Muscle of arm (tissue), 1 donor: ENCODE measurements at regions not wholly inside any gene's neighbourhood (a gene's known extent, or its start where the extent isn't known, plus 50 kb on each side); places are given as distances from the start of the nearest gene placed in this dataset.

ENCODE experiments used
- DNase-seq: peaks from one replicate; pipeline ENCODE4 v3.0.0-alpha.2; 2013

DNA sequence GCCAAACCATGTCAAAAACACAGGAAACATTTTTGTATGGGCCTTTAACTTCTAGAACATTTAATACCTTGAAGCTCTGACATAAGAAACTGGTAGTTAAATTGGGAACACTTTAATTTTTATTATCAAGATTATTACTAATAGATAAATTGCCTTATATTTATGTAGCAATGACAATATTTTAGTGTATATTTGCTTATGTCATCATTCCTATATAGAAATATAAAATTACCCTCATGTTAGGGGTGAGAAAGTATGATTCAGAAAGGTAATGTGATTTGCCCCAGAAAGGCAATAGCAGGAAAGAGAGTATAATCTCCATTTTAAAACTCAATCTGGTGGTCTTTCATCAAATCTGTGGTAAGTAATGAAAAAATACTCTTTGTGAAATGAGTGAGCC, 147.4 kb downstream of the IL15 start:
- no peak for DNase-seq

DNA sequence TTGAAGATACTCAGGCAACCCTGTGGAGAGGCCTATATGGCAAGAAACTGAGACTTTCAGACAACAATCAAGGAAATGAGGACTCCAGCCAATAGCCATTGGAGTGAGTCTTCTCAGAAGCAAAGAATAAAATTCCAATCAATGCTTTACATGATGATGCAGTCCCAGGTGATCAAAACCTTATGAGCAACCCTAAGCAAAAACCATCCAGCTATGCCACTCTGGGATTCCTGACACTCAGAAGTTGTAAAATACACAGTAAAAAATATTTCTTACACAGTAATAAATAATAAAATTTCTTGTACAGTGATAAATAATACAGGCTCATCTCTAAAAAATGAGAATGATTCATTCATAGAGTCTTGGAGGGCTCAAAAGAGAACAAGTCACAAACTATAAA, 150.6 kb downstream of the IL15 start:
- no peak for DNase-seq

DNA sequence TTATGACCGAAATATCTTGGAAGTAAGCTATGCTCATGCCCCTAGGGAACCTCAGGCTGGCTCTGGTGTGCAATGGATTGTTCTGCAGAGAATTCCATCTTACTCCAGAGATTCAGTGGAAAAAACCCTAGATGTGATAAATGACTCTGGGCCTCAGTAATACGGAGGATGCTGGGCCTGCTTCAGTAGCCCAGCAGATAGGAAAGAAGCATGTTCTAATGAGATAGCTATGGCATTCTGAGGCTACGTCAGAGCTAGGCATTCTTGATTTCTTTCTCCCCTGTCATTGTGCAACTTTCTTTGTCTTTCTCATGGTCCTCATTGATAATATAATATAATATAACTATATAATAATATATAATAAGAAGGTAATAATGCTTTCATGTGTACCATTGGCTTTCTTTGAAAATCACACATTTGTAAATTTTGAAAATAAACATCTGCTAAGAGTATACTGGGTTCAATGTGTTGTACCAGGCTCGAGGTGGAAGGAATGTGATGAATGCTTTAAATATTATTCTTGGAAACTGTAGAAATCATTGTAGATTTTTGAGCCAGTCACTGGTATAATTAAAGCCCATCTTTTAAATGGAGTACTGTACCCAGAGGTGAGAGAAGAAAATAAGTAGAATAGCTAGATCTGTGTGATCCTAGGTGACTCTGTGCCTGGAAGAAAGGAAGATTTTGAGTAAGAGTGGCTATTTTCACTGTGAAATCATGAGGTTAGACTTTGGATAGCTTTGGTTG, 152.0 kb downstream of the IL15 start:
- no peak for DNase-seq

DNA sequence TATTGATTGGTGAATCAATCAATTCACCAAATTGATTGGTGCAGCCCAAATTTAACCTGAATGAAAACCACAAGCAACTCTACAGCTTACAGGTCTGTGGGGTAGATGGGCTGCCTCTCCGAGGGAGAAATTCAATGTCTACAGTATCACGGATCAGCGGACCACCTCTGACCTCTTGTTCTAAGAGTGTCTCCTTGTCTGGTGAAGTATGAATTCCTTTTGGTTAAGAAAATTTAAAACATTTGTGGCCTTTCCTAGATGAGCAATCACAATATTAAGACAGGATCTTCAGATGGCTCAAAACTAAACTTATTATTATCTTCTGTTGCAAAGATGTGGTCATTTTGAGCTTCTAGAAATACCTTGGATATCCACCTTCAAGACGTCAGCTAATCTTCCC, 153.3 kb downstream of the IL15 start:
- no peak for DNase-seq

DNA sequence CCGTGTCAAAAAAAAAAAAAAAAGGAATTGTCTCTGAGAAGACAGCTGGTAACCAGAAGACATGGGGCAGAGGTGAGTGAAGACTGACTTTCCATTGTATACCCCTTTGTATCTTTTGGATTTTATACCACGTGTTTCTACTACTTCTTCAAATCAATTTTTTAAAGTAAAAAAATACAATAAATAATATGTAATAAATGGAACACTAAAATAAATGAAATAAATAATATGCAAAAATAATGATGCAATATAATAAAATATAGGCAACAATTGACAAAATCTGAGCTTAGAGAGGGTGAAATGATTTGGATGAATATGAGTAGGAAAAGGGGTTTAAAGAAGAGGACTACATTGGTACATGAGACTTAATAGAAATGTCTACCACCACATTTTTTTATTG, 155.8 kb downstream of the IL15 start:
- no peak for DNase-seq

DNA sequence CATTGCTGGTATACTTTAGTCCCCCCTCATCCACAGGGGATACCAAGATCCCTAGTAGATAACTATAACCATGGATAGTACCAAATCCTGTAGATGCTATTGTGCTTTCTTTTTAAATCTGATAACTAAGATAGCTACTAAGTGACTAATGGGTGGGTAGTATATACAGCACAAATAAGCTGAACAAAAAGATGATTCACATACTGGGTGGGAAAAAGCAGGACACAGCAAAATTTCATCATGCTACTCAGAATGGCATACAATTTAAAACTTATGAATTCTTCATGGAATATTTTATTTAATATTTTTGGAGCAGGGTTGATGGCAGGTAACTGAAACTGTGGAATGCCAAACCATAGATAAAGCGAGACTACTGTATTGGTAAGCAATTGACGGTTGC, 161.6 kb downstream of the IL15 start:
- no peak for DNase-seq

DNA sequence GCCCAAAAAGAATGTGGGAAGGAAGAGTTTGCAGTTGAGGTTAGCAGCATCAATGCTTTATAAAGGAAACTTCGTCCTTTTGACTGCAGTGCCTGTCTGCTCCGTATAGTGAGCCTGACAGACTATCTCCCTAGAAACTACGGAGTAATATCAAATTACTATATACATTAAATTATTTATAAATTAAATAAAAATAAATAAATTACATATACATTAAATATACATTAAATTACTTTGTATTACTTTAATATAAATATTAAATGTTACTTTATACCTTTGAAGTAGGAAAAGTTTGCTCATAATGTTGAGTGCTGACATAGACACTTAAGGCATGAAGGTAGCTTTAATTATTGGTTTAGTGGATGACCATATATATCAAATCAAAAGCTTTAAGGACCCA, 165.2 kb downstream of the IL15 start:
- no peak for DNase-seq

DNA sequence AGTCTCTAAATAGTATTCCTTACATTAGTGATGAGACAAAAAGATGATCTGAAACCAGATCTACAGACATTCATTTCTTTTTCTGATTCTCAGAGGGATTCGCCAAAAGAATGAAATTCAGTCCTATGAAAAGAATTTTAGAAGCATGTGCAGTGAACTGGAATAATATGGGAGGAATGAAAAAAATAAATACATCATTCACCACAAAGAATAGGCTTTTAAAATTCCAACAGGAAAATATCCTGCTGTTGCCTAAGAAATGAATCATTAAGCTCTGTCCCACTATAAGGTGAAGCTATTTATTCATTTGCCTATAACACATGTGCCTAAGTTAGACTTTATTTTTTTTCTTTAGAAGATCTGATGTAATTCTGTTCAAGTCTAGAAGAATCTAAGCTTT, 165.9 kb downstream of the IL15 start:
- DNase-seq = no peak

DNA sequence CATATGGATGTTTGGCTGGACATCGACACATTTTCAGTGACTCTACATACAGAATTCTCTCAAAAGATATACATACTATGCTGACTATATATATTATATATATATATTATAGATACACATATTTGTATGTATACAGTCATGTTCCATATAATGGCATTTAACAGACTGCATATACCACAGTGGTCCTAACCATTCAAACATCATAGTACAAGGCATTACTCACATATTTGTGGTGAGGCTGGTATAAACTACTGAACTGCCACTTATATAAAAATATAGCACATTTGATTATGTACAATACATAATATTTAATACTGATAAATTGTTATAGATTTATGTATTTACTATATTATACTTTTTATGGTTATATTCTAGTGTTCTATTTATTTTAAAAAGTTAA, 168.5 kb downstream of the IL15 start:
- DNase-seq = no peak

DNA sequence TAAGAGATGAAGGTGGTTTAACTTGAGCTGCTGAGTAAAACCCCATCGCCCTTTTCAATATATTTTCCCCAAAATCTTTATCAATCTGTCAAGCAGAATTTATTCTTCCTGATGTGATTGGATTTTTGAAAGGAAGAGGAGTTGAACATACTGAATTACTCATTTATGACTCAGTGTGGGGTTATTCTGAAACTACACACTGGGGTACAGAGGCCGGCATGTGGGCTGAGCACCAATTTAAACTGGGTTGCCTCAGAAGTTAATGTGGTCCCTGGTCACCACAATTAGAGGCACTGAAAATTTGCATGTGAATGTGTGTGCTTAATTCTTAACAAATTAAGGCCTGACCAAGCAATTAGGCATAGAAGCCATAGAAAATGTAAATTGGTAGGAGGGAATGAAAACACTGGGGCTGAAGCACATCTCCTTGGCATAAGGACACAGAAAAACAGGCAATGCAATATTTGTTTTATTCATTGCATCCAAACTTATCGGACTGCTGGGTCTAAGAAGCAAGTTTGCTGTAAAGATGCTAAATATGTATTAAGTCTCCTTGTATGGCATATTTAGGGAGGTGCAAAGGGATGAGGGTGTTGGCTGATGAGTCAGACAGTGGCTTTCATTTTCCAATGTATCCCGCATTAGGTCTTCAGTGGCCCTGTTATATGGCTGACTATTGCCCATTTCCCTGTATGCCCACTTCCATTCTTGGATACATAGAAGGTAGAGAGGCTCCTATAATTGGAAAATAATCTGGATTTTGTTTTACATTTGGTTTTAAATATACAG, 170.9 kb downstream of the IL15 start:
- no peak for DNase-seq

DNA sequence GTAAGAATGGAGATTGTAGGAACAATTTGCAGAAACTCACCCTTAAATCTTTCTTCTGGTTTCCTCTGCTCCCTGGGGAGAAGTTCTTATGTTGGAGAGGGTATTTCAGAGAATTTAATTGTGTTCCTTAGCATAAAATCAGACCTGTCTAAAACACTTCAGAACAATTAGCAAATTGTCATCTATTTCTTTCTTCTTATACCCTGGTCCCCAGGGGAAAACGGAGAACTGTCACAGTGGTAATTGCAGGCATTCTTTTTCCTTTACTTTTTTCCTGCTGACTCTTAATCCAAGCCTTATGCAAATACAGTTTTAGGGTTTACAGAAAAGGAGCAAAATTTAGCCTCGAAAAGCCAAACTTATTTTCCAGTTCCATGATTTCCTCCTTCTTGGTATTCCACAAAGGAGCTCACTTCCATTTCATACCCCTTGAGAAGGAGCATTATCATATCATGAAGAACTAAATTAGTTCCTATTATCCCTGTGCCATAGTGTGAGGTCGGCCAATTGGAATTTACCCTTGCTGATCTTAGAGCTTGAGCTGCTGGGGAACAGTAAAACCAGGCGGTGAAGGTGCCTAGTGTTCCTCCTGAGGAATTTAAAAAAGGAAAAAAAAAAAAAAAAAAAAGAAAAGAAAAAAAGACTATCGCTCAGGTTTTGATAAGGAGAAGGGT, 173.8 kb downstream of the IL15 start:
- DNase-seq = no peak

DNA sequence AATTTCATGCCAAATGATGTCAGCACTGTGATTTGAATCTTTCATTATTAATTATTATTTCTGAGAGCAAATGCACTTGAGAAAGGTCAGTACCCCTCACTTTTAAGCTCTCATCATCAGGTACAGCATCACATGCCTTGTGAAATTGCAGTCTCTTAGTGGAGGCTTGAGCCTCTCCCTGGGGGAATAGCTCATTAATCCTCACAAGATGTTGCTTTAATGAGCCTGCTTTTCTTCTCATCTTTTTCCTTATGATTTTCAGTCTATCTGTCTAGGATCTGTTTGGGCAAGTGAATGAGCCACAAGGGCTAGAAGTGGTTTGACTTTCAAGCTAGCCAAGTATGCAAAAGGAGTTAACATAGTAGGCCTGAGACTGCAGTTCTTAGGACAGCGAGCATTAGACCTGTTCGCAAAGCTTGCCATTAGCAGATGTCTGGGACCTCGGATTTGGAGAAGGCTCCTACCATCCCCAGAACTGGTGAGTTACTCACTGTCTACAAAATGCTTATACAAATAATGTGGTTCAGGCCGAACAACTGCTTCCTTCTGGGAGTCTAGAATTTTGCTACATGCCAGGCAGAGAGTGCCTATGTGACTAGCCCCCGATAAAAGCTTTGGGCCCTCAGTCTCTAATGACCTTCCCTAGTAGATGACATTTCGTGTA, 174.5 kb downstream of the IL15 start:
- no peak for DNase-seq

DNA sequence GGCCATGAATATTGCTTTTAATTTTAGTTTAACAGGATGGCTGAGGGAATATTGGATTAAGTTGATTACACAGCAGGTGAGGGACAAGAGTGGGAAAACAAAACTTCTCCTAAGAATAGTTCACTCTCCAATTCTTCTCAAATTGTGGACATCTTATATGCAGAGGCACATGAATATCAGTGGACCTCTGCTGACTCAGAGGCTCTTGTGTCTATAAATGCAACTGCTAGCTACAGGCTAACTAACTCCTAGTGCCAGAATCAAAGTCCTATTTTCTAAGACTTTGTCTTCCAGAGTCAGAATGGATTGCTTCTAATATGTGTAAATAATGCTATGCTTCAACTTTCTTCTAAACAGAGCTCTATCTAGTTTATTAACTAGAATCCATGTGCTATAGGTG, 175.8 kb downstream of the IL15 start:
- no peak for DNase-seq

DNA sequence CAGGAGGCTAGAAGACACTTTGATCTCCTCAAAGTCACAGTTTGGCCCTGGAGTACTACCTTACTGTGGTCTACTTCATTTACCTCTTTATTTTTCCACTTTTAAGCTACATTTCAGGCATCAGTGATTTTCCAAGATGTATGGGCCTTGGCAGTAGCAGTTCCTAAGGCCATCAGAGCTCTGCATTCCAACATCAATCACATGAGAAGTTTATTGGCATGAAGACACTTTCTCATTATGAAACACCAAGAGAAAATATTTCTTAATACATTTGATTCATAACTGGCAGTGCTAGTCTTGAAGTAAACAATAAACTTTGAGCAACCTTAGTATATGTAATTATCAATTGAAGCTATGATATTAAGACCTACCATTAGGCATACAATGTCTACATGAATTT, 178.1 kb downstream of the IL15 start:
- DNase-seq = no peak

DNA sequence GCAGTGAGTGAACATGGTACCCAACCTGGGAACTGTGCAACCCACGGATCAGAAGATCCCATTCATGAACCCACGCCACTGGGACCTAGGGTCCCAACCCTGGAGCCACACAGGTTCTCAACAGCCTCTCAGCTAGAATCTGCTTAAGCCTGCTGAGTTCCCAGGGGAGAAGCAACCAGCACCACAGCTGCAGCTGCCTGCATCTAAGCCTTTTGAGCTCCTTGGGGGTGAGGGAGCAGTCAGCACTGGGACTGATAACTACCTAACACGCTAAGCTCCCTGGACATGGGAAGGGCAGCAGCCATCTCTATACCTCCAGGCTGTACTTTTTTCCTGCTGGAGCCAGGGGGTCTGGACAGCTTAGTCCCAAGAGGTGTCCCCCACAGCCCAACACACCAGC, 179.3 kb downstream of the IL15 start:
- no peak for DNase-seq

DNA sequence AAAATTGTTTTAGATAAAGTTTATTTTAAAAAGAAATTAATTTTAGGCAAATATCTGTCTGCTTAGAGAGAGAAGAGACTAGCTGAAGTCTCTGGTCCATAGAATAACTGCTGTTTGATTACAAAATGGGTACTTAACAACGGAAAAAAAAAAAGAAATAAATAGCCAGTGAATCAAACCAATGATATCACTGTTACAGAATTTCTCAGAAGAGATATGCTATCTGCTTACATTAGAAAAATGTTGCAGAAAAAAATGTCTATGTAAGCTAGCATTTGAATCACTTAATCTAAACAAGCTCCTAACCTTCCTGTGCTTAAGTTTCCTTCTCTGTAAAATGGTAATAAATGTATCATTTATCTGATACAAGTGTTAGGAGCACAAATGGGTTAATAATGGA, 189.9 kb downstream of the IL15 start:
- no peak for DNase-seq

DNA sequence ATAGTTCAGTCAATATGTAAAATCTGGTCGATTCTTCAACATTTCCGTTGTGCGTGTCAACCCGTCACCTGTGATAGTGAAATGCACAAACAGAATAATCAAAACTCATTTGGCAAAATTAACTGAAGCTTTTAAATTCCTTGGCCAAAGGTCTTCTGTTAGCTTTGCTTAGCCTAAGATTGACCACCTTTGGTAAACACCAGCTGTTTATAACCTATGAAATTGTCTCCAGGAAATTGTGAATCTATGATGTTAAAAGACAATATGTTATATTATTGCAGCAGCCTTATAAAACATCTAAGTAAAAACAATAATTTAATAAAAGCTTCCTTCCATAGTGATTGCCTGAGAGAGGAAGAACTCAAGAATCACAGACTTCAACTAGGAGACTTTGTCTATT, 196.8 kb downstream of the IL15 start:
- no peak for DNase-seq

DNA sequence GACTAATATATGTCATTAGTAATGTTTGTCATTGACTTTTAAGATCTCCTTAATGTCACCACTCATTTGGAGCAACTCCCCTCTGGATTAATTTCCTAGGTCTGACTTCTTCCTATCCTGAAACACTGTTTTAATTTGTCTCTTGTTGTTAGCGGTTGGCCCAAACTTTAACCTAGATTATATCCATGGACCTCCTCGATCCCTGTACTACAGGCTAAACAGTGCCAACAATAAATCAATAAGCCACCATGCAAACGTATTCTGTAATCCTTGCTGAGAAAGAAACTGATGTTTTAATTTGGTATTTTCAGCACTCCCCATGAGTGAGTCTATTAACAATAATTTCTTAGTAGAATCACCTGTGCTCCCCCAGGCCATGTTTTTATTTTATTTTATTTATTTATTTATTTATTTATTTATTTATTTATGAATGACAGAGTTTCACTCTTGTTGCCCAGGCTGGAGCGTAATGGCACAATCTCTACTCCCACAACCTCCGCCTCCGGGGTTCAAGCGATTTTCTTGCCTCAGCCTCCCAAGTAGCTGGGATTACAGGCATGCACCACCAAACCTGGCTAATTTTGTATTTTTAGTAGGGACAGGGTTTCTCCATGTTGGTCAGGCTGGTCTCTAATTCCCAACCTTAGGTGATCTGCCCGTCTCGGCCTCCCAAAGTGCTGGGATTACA, 204.1 kb downstream of the IL15 start:
- no peak for DNase-seq

DNA sequence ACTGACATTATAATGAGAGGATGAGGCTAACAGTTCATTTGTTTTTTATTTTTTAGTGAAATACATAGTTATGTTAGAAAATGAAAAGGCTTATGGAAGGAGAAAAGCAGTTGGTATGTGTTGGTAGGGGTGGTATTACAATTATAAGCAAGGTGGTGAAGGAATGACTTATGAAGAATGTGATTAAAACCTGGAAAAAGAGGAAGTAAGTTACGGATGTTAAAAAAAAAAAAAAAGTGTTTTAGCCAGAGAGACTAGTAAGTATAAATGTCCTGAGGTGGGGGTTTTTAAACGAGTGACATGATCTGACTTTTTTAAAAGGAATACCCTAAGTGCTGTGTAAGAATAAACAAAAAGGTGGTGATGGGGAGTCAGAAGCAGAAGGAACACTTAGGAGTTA, 206.8 kb downstream of the IL15 start:
- no peak for DNase-seq

DNA sequence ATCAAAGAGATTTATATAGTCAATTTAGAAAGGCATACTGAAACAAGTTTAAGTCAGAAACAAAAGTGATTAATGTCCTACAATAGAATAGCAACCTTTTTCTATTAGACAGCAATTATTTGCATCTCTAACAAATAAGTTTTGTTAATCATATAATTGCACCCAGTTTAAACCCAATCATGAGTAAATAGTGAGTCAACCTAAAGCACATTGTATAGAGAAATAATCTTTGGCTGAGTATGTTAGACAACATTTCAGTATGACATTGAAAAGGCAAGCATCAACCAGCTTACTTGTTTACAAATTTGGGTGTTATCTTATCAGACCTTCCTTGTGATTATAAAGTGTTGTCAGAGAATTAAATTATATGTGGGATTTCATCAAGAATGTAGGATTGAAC, 209.5 kb downstream of the IL15 start:
- no peak for DNase-seq

DNA sequence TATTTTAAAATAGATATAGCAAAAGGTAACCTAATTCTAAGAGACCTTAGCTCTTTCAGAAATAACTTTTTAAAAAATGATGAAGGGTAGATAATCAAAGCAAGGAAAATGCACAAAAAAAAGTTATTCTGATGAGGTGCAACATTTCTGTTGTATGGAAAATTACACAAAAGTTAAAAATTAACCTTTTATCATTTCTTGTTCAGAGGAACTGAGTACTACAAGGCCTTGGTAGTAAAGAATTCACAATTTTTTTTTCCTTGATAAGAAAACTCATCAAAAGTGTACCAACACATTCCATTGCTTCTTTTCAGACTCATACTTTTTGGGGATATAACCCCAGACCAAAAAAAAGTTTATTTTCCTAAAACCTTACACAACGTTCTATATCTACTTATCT, 213.0 kb downstream of the IL15 start:
- DNase-seq = no peak

DNA sequence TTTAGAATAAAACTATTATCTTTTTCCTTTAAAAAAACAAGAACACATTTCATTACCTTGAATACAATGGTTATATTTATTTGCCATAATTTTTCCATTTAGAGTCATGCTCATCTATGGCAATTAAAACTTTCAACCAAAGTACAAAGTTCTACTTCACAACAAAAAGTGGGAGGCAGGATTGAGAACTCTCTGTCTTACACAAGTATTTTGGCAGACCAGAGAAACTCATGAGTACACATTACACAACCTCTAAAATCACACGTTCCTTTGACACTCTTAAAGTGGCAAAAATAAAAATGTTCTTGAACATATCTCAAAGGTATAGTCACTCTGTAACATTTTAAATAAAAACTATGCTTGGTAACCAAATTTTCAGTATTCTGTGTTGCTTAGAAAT, 213.4 kb downstream of the IL15 start:
- no peak for DNase-seq
